ENCODE measurements at regions not wholly inside any gene's neighbourhood (a gene's known extent, or its start where the extent isn't known, plus 50 kb on each side); places are given as distances from the start of the nearest gene placed in this dataset.

DNA sequence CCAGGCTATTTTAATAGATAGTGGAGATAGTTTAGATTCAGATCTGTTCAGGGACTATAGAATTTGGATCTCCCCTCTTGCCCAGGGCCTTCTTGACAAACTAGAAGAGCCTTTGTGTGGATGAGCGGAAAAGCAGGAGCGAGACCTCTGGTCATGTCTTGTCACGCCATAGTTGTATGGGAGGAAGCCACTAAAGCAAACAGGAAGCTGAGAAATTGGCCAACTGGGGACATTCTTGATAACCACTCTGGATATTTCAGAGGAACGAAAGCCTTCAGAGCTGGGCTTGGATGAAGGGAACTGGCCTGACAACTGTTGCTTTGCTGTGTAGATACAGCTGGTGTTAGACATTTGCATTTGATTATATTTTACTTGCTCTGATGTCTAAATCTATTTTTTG lies 54.1 kb upstream of the EXOC2 start:
- no peak overlapping the region for H3K4me3 ChIP-seq
- peaks cover 16% of the 10 kb centered on the region for H3K9me3 ChIP-seq (replicated peaks)
- H3K27me3 ChIP-seq (ENCODE audit: low read depth): no peaks in the 10 kb centered on the region
- intact Hi-C loops (cut with micrococcal nuclease): no loop called here
- H3K4me1 ChIP-seq: no peaks in the 10 kb centered on the region
- TF ChIP-seq, protein P1, sequence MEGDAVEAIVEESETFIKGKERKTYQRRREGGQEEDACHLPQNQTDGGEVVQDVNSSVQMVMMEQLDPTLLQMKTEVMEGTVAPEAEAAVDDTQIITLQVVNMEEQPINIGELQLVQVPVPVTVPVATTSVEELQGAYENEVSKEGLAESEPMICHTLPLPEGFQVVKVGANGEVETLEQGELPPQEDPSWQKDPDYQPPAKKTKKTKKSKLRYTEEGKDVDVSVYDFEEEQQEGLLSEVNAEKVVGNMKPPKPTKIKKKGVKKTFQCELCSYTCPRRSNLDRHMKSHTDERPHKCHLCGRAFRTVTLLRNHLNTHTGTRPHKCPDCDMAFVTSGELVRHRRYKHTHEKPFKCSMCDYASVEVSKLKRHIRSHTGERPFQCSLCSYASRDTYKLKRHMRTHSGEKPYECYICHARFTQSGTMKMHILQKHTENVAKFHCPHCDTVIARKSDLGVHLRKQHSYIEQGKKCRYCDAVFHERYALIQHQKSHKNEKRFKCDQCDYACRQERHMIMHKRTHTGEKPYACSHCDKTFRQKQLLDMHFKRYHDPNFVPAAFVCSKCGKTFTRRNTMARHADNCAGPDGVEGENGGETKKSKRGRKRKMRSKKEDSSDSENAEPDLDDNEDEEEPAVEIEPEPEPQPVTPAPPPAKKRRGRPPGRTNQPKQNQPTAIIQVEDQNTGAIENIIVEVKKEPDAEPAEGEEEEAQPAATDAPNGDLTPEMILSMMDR (IDR thresholded peaks at IDR 0.05; ENCODE audit: borderline replicate concordance): no peak
- no peak overlapping the region for H3K27ac ChIP-seq (replicated peaks)
- no peak for DNase-seq
- H3K36me3 ChIP-seq: no peaks in the 10 kb centered on the region

DNA sequence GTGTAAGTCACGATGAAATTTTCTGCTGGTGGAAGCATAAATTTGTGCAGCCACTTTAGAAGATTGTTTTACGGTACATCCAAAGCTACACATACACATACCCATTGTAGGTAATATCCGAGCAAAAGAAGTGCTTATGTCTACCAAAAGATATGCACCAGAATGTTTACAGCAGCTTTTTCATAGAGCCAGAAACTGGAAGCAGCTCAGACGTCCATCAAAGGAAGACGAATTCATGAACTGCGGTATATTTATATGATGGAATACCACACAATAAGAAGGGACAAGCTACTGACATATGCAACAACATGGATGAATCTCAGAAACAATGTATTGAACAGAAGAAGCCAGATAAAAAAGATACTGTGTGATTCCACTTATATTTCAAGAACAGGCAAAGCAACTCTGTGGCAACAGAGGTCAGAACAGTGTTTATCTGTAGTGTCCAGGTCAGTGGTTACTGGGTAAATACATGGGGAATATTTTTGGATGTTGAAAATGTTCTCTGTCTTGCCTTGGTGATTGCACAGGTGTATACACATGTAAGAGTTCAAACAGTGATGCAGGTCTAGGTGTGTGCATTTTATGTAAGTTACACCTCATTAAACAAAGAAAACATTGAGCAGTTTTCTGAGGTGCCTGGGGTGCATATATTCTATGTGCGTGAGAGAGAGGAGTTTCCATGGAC lies 51.9 kb upstream of the EXOC2 start:
- H3K27ac ChIP-seq (replicated peaks): no peak overlapping the region
- TF ChIP-seq, protein P1 (IDR thresholded peaks at IDR 0.05; ENCODE audit: borderline replicate concordance): no peak
- H3K4me3 ChIP-seq: no peak overlapping the region
- H3K4me1 ChIP-seq: no peaks in the 10 kb centered on the region
- H3K9me3 ChIP-seq (replicated peaks): no peaks in the 10 kb centered on the region
- peaks cover 5% of the 10 kb centered on the region for H3K27me3 ChIP-seq (ENCODE audit: low read depth)
- DNase-seq: no peak
- intact Hi-C loops (cut with micrococcal nuclease): no loop called here
- no peaks in the 10 kb centered on the region for H3K36me3 ChIP-seq

DNA sequence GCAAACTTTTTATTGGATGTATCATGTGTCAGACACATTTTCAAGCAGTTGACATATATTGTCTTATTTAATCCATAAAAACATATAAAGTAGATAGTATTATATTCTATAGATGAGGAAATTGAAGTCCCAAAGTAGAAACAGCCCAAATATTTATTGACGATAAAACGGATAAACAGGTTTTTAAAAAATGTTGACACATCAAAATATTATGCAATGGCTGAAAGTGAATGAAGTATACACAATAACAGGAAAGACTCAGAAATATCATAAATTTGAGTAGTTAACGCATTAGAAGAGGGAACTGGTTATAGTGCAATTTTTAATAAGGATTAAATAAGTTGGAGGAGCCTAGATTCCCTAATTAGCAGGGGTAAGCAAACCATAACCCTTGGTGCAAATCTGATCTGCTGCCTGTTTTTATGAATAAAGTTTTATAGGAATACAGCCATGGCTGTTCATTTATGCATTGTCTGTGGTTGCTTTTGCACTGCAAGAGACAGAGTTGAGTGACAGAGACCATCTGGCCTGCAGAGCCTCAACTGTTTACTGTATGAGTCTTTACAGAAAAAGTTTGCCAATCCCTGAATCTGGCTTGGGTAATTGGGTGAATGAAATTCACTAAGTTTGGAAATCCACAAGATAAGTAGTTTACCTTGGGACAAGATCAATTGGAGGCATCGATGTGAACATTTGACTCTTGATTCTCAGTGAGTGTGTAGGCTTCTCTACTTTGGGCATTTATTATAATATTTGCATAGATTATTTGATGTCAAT lies 50.6 kb upstream of the EXOC2 start:
- no peak overlapping the region for H3K4me3 ChIP-seq
- DNase-seq: no peak
- H3K9me3 ChIP-seq (replicated peaks): no peaks in the 10 kb centered on the region
- no peak overlapping the region for H3K27ac ChIP-seq (replicated peaks)
- H3K27me3 ChIP-seq (ENCODE audit: low read depth): peaks cover 5% of the 10 kb centered on the region
- no peaks in the 10 kb centered on the region for H3K4me1 ChIP-seq
- intact Hi-C loops (cut with micrococcal nuclease): no loop called here
- H3K36me3 ChIP-seq: no peaks in the 10 kb centered on the region
- TF ChIP-seq, protein P1 (IDR thresholded peaks at IDR 0.05; ENCODE audit: borderline replicate concordance): no peak

Data from left ventricle myocardium inferior (tissue), 1 donor.